ENCODE measurements at regions not wholly inside any gene's neighbourhood (a gene's known extent, or its start where the extent isn't known, plus 50 kb on each side); places are given as distances from the start of the nearest gene placed in this dataset.
A peak's percentile ranks its signal among the peaks of the same experiment; 100 is the strongest.

- no peak overlapping the region for H3K4me3 ChIP-seq (ENCODE audit: low read length)
- TF ChIP-seq CTCF (IDR thresholded peaks at IDR 0.05; ENCODE audit: insufficient read depth, low read depth, low read length, missing control alignments), result no peak
- no peak for DNase-seq (ENCODE audit: low read depth)
Measured at GRCh38 chr13:58850161-58850560, 1218.6 kb downstream of the PCDH17 start.

GRCh38 chr13:58852076-58852475, 1220.5 kb downstream of the PCDH17 start:
- peak; percentile 0 for DNase-seq (ENCODE audit: low read depth)
- no peak overlapping the region for H3K4me3 ChIP-seq (ENCODE audit: low read length)
- no peak for TF ChIP-seq CTCF (IDR thresholded peaks at IDR 0.05; ENCODE audit: insufficient read depth, low read depth, low read length, missing control alignments)

- TF ChIP-seq CTCF (IDR thresholded peaks at IDR 0.05; ENCODE audit: insufficient read depth, low read depth, low read length, missing control alignments), result no peak
- no peak for DNase-seq (ENCODE audit: low read depth)
- no peak overlapping the region for H3K4me3 ChIP-seq (ENCODE audit: low read length)
Measured at GRCh38 chr13:58855283-58855682, 1223.7 kb downstream of the PCDH17 start.

GRCh38 chr13:58858870-58859371, 1227.4 kb downstream of the PCDH17 start:
- TF ChIP-seq CTCF (IDR thresholded peaks at IDR 0.05; ENCODE audit: insufficient read depth, low read depth, low read length, missing control alignments), result no peak
- no peak overlapping the region for H3K4me3 ChIP-seq (ENCODE audit: low read length)
- DNase-seq (ENCODE audit: low read depth), result no peak

GRCh38 chr13:58865286-58865685, 1233.7 kb downstream of the PCDH17 start:
- no peak for TF ChIP-seq CTCF (IDR thresholded peaks at IDR 0.05; ENCODE audit: insufficient read depth, low read depth, low read length, missing control alignments)
- no peak for DNase-seq (ENCODE audit: low read depth)
- no peak overlapping the region for H3K4me3 ChIP-seq (ENCODE audit: low read length)

- DNase-seq (ENCODE audit: low read depth), result peak; percentile 2
- no peak overlapping the region for H3K4me3 ChIP-seq (ENCODE audit: low read length)
- no peak for TF ChIP-seq CTCF (IDR thresholded peaks at IDR 0.05; ENCODE audit: insufficient read depth, low read depth, low read length, missing control alignments)
Measured at GRCh38 chr13:58869566-58869965, 1238.0 kb downstream of the PCDH17 start.

- TF ChIP-seq CTCF (IDR thresholded peaks at IDR 0.05; ENCODE audit: insufficient read depth, low read depth, low read length, missing control alignments), result no peak
- H3K4me3 ChIP-seq (ENCODE audit: low read length), result no peak overlapping the region
- no peak for DNase-seq (ENCODE audit: low read depth)
Measured at GRCh38 chr13:58876473-58876872, 1244.9 kb downstream of the PCDH17 start.

All from epithelial cell of esophagus (primary cell).